ENCODE measurements at regions not wholly inside any gene's neighbourhood (a gene's known extent, or its start where the extent isn't known, plus 50 kb on each side); places are given as distances from the start of the nearest gene placed in this dataset.

DNA sequence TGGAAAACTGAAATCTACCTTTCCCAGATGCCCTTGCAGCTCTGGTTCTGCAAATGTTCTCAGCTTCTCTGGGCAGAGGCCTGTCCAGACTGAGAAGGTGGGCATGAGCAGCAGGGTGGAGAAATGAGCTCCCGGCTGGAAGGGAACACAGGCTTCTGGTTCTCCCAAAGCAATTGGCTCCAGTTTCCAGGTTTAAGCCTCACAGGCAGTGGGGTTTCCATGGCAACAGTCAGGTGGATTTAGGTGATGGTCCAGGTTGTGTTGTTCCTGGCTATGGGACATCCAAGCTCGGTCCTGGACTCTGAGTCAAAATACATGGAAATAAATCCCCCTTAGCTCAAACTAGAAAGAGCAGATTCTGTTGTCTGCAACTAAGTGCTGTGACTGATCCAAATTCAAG, 94.6 kb upstream of the IQSEC1 start:
- DNase-seq, result no peak

DNA sequence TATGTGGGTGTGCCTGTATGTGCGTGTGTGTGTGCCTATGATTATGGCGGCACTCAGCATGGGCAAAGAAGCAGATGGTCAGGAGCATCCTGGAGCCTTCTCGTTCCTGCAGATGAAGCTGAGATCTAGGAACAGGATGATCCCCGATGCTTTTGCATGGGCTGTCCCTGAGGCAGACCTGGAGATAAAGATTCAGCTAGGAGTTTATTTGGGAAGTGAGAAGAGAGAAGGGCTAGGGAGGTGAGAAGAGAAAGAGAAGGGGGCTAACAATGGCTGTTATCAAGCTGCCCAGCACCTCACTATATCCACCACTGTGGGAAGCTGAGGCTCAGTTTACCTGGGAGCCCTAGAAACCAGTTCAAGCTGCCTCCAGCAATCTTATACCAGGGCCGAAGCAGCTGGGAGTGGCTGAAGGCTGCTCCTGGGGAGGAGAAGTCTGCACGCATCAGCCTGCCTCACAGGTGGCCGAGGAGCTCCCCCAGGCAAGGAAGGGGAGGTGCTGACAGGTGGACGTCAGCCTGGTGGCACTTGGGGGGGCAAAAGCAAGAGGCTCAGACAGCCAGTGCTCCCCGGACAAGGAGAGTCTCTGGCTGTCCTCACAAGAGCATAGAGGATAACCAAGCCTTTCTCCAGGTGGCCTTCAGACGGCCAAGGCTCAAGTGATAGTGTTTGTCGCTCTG, 94.0 kb upstream of the IQSEC1 start:
- DNase-seq, result no peak

DNA sequence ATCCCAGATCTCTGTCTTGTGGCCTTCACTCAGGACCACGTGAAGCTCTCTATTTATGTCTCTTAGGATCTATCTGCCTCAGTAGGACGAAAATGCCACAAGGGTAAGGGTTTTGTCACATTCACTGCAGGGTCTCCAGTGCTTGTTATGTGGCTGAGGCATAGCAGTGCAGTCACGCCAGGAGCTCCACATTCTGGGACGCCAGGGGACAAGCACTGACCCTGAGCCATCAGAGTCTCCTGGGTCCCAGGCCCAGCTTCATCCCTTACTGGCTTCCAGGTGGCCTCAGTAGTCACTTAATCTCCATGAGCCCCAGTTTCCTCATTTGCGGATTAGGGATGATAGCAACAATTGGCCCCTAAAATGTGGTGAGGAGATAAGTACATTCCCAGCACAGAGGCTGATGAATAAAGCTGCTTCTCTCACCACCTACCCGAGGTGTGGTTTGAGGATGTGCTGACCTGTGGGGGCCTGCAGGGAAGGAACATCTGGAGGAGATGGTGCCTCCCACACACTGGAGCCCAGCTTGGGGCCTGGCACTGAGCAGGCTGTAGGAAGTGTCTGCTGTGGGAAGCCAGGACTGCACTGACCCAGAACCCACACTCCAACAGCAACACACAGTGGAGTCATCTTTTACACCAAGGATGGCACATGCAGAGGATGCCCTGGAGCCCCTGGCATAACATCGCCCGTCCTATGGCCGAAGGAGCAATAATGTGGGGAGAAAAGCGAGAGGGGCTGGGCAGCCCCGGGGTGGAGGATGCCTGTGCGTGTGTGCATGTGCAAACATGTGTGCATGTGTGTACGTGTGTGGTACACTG, 93.2 kb upstream of the IQSEC1 start:
- no peak for DNase-seq

DNA sequence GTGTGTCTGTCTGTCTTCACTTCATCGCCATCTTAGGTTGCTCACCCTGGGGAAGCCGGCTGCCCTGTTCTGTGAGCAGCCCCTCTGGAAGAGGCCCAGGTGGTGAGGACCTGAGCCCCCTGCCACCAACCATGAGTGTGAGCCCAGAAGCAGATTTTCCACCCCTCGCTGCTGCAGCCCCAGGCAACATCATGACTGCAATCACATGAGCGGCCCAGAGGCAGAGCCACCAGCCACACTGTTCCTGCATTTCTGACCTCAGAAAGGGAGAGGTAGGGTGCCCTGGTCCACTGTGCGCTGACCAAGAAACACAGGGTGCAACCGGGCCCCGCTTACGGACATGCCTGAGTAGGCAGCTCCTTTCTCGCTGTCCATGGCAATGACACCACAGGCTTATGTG, 92.3 kb upstream of the IQSEC1 start:
- DNase-seq, result no peak

- no peak for DNase-seq
These were observed 91.8 kb upstream of the IQSEC1 start for GRCh38 chr3:13164893-13165492.

GRCh38 chr3:13163848-13164382, 90.7 kb upstream of the IQSEC1 start:
- no peak for DNase-seq

- no peak for DNase-seq
These were observed 89.5 kb upstream of the IQSEC1 start for GRCh38 chr3:13162549-13163320.

- DNase-seq, result no peak
These were observed 88.7 kb upstream of the IQSEC1 start for GRCh38 chr3:13161771-13162535.

DNA sequence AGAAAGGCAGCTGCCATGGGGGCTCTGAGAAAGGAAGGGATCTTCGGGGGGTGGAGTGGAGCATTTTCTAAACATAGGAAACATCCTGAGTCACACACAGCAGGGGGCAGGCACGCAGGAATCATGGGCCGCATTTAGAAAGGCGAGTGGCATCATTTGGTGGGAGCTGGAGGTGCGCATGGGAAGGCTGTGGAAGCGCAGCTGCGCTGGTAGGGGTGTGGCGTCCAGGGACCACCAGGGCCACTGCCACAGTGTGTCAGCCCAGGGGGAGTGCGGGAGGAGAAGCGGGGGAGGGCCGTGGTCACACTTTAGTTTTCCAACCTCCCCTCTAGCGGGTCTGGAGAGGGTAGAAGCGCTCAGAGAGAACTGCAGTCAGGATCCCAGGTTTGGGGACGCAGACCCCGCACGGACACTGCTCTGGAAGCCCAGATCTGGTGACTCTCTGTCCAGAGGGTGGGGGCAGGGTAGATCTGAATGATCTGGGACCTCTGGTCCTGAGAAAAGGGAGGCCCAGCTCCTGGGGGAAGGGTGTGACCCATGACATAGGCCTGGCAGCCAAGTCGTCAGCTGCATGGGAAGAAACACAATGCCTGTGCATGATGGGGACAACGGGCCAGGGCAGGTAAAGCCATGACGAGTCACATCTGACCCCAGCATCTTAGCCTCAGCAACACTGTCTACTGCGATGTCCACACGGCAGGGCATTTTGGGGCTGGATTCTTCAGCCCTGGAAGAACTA, 88.0 kb upstream of the IQSEC1 start:
- no peak for DNase-seq

- DNase-seq, result no peak
These were observed 87.4 kb upstream of the IQSEC1 start for GRCh38 chr3:13160619-13161018.

GRCh38 chr3:13159890-13160289, 86.7 kb upstream of the IQSEC1 start:
- DNase-seq, result no peak

GRCh38 chr3:13158871-13159270, 85.6 kb upstream of the IQSEC1 start:
- no peak for DNase-seq

- no peak for DNase-seq
These were observed 85.2 kb upstream of the IQSEC1 start for GRCh38 chr3:13158408-13158807.

DNA sequence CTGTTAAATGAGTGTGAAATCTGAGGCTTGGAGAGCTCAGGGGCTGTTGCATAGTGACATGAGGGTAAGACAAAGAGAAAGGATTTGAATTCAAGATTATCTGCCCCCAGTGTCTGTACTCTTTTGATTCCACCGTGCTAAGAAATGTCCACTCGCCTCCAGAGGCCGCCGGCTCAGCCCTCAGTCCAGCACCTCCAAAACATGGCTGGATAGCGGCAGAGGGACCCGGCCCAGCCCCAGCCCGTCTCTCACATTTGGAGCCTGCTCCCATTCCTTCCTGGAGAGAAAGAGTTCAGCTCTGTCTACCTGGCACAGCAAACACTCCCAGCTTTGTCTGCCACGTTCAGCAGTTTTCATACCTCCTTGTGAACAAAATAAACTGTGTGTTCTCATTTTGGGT, 84.8 kb upstream of the IQSEC1 start:
- no peak for DNase-seq

DNA sequence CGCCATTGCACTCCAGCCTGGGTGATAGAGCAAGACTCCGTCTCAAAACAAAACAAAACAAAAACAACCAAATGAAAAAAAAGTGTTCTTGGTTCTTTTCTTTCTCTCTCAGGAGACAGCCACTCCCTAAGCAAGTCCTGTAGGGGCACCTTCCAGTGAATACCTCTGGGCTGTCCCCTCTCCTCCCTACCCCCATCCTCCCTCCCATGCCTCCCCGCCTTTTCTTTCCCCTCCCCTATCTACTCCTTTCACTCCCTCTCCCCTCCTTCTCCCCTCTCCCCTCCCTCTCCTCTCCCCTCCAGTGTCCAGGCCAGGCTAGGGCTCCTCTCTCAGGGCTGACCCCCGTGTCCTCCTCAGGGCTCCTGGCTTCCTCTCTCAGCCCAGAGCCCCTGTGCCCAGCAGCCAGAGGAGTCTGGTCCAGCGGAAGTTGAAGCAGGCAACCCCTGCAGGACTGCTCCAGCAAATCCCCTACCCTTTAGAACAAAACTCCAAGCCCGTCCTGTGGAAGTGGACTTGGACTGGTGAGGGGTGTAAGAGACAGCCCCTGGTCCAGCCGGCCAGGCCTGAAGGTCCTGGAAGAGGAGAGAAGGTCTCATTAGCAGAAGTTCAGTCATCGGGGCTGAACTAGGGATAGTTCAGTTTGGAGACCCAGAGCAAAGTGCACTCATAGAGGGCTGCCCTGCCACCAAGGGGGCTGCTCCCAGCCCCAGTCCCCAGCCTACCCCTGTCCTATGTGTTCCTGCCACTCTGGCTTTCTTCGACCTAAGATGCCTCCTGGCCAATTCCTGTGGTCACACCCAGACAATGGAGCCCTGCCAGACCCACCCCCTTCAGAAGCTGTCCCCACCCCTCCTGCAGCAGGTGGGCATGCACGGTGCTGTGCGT, 79.8 kb upstream of the IQSEC1 start:
- no peak for DNase-seq

- DNase-seq, result no peak
These were observed 77.4 kb upstream of the IQSEC1 start for GRCh38 chr3:13150624-13151023.

DNA sequence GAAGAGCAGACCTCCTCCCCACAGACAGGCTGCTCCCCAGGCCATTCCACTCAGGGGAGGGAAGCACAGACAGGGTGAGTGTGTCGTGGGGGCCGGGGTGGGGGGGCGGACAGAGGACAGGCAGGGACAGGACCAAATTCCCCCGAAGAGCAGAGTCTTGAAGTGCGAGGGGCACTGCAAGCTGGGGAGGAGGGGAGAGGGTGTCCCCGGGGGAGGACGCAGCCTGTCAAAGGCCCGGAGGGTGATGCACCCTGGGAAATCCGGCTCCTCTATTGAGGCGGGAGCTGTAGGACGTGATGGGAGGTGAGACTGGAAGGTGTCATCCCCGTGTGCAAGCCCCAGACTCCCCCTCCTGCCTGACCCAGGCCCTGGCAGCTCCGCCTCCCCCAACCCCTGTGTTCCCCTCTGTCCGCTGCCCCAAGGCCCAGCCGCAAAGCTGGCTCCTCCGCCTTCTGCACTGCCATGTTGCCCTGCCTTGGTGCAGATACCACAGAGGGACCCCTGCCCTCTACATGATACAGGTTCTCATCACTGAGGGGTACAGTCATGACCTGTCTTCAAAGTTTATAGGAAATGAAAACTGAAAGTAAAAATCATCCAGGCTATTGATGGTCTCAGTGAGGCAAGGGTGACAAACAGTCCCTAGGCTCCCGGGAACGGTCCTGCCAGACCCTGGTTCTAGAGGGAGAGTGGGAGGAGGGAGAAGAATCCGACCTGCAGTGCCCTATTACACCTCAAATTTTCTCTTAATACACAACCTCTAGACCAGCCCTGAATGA, 76.3 kb upstream of the IQSEC1 start:
- DNase-seq, result no peak

- no peak for DNase-seq
These were observed 75.5 kb upstream of the IQSEC1 start for GRCh38 chr3:13148561-13149329.

DNA sequence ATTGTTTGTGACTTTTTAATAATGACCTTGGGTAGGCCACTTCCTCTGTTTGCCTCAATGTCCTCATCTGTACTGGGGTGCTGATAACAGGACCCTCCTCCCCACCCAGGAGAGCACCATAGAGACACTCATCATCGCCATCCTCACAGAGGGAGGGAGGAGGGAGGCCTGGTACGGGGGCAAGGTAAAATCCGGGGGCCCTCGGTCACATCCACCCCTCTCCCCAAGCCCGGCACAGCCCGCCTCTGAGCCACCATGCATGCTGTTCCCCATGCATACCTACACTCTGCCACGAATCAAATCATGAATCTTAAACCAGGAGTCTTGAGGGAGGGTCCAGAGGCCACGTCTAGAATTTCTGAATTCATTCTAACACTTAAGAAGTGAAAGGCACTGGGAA, 74.9 kb upstream of the IQSEC1 start:
- DNase-seq, result no peak

Measured in stimulated activated CD4-positive, alpha-beta T cell treated with anti-CD3 and anti-CD28 coated beads, Interleukin-4, amount 100 ng/mL, for 1 hour (primary cell).